ENCODE measurements at regions not wholly inside any gene's neighbourhood (a gene's known extent, or its start where the extent isn't known, plus 50 kb on each side); places are given as distances from the start of the nearest gene placed in this dataset.

- Histone ChIP-seq H3K4me3 (ENCODE audit: low read depth in 1 of 2, low read length in 2 of 2) (no peak overlapping the region), H3K9me3 (ENCODE audit: insufficient read depth, low read length, severe bottlenecking) (peaks cover 12% of the 10 kb centered on the region), H4K20me1 (ENCODE audit: insufficient read depth, low read length) (no peaks in the 10 kb centered on the region), H3K27me3 (ENCODE audit: insufficient read depth, low read length, poor library complexity) (no peaks in the 10 kb centered on the region), H3K36me3 (ENCODE audit: insufficient read depth, low read length) (peaks cover 5% of the 10 kb centered on the region; the same call in 1 of the 2 replicates), H3K27ac (ENCODE audit: low read length) (no peak overlapping the region), H3K4me2 (ENCODE audit: insufficient read depth, low read length) (no peak overlapping the region), H3K9ac (ENCODE audit: low read depth, low read length) (no peak overlapping the region), H2AFZ (ENCODE audit: low read depth, low read length) (no peak overlapping the region), H3K4me1 (ENCODE audit: insufficient read depth, low read length) (peaks cover 3% of the 10 kb centered on the region; the same call in 1 of the 2 replicates), H3K79me2 (ENCODE audit: insufficient read depth, low read length) (peaks cover 2% of the 10 kb centered on the region; the same call in 1 of the 2 replicates)
- no peak for TF ChIP-seq EZH2 (IDR thresholded peaks at IDR 0.05; ENCODE audit: borderline replicate concordance, low read depth, low read length, severe bottlenecking)
- TF ChIP-seq, protein P1, sequence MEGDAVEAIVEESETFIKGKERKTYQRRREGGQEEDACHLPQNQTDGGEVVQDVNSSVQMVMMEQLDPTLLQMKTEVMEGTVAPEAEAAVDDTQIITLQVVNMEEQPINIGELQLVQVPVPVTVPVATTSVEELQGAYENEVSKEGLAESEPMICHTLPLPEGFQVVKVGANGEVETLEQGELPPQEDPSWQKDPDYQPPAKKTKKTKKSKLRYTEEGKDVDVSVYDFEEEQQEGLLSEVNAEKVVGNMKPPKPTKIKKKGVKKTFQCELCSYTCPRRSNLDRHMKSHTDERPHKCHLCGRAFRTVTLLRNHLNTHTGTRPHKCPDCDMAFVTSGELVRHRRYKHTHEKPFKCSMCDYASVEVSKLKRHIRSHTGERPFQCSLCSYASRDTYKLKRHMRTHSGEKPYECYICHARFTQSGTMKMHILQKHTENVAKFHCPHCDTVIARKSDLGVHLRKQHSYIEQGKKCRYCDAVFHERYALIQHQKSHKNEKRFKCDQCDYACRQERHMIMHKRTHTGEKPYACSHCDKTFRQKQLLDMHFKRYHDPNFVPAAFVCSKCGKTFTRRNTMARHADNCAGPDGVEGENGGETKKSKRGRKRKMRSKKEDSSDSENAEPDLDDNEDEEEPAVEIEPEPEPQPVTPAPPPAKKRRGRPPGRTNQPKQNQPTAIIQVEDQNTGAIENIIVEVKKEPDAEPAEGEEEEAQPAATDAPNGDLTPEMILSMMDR (IDR thresholded peaks at IDR 0.05; ENCODE audit: borderline replicate concordance, extremely low read depth, low read length, poor library complexity, severe bottlenecking) = no peak
- DNase-seq = no peak
- no peak for ATAC-seq (ENCODE audit: insufficient read depth, low read depth)
These were observed 176.9 kb downstream of the UBE2E3 start for GRCh38 chr2:181157326-181157725.

GRCh38 chr2:181158427-181158826 is 178.0 kb downstream of the UBE2E3 start:
- peaks cover 6% of the 10 kb centered on the region for H3K4me1 ChIP-seq (ENCODE audit: insufficient read depth, low read length)
- no peaks in the 10 kb centered on the region for H4K20me1 ChIP-seq (ENCODE audit: insufficient read depth, low read length)
- peaks cover 2% of the 10 kb centered on the region; the same call in 1 of the 2 replicates for H3K79me2 ChIP-seq (ENCODE audit: insufficient read depth, low read length)
- H3K27me3 ChIP-seq (ENCODE audit: insufficient read depth, low read length, poor library complexity) = no peaks in the 10 kb centered on the region
- no peak overlapping the region for H3K4me3 ChIP-seq (ENCODE audit: low read depth in 1 of 2, low read length in 2 of 2)
- no peak overlapping the region for H3K4me2 ChIP-seq (ENCODE audit: insufficient read depth, low read length)
- peaks cover 5% of the 10 kb centered on the region; the same call in 1 of the 2 replicates for H3K36me3 ChIP-seq (ENCODE audit: insufficient read depth, low read length)
- peaks cover 12% of the 10 kb centered on the region for H3K9me3 ChIP-seq (ENCODE audit: insufficient read depth, low read length, severe bottlenecking)
- no peak for TF ChIP-seq EZH2 (IDR thresholded peaks at IDR 0.05; ENCODE audit: borderline replicate concordance, low read depth, low read length, severe bottlenecking)
- TF ChIP-seq, protein P1 (IDR thresholded peaks at IDR 0.05; ENCODE audit: borderline replicate concordance, extremely low read depth, low read length, poor library complexity, severe bottlenecking) = no peak
- no peak overlapping the region for H3K9ac ChIP-seq (ENCODE audit: low read depth, low read length)
- no peak overlapping the region for H3K27ac ChIP-seq (ENCODE audit: low read length)
- no peak for ATAC-seq (ENCODE audit: insufficient read depth, low read depth)
- no peak for DNase-seq
- H2AFZ ChIP-seq (ENCODE audit: low read depth, low read length) = no peak overlapping the region

DNA sequence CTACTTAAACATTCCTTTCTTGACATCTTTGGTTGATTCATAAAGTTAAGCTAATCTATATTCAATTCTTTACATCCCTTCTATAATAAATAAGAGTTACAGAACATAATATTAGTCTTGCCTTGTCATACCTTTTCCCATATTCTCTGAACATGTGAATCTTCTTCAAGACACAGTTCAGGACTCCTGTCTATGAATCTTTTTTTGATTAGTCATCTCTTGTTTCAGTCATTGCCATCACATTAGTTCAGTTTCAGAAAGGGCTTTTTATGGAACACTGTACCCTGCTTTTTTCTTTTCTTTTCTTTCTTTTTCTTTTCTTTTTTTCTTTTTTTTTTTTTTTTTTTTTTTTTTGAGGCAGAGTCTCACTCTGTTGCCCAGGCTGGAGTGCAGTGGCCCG is 181.2 kb downstream of the UBE2E3 start:
- Histone ChIP-seq H3K79me2 (ENCODE audit: insufficient read depth, low read length) (peaks cover 2% of the 10 kb centered on the region; the same call in 1 of the 2 replicates), H3K4me3 (ENCODE audit: low read depth in 1 of 2, low read length in 2 of 2) (no peak overlapping the region), H4K20me1 (ENCODE audit: insufficient read depth, low read length) (no peaks in the 10 kb centered on the region), H3K9me3 (ENCODE audit: insufficient read depth, low read length, severe bottlenecking) (peaks cover 9% of the 10 kb centered on the region), H3K27ac (ENCODE audit: low read length) (no peak overlapping the region), H2AFZ (ENCODE audit: low read depth, low read length) (no peak overlapping the region), H3K9ac (ENCODE audit: low read depth, low read length) (no peak overlapping the region), H3K4me1 (ENCODE audit: insufficient read depth, low read length) (peaks cover 21% of the 10 kb centered on the region), H3K4me2 (ENCODE audit: insufficient read depth, low read length) (no peak overlapping the region), H3K36me3 (ENCODE audit: insufficient read depth, low read length) (peaks cover 5% of the 10 kb centered on the region), H3K27me3 (ENCODE audit: insufficient read depth, low read length, poor library complexity) (no peaks in the 10 kb centered on the region)
- ATAC-seq (ENCODE audit: insufficient read depth, low read depth) (no peak), DNase-seq (no peak)
- TF ChIP-seq, protein P1 (IDR thresholded peaks at IDR 0.05; ENCODE audit: borderline replicate concordance, extremely low read depth, low read length, poor library complexity, severe bottlenecking) = no peak

DNA sequence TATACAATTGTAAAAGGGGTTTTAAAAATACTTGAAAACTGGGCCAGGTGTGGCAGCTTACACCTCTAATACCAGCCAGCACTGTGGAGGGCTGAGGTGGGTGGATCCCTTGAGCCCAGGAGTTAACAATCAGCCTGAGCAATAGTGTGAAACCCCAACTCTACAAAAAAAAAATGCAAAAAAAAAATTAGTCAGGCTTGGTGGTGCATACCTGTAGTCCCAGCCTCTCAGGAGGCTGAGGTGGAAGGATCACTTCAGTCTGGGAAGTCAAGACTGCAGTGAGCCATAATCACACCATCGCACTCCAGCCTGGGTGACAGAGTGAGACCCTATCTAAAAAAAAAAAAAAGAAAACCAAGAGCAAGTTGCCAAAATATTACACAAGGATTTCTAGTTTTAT is 182.7 kb downstream of the UBE2E3 start:
- Histone ChIP-seq H3K4me3 (ENCODE audit: low read depth in 1 of 2, low read length in 2 of 2) (no peak overlapping the region), H3K27me3 (ENCODE audit: insufficient read depth, low read length, poor library complexity) (no peaks in the 10 kb centered on the region), H3K27ac (ENCODE audit: low read length) (no peak overlapping the region), H3K4me1 (ENCODE audit: insufficient read depth, low read length) (peaks cover 21% of the 10 kb centered on the region), H2AFZ (ENCODE audit: low read depth, low read length) (no peak overlapping the region), H3K36me3 (ENCODE audit: insufficient read depth, low read length) (peaks cover 9% of the 10 kb centered on the region), H3K79me2 (ENCODE audit: insufficient read depth, low read length) (peaks cover 2% of the 10 kb centered on the region; the same call in 1 of the 2 replicates), H3K4me2 (ENCODE audit: insufficient read depth, low read length) (no peak overlapping the region), H3K9me3 (ENCODE audit: insufficient read depth, low read length, severe bottlenecking) (peaks cover 19% of the 10 kb centered on the region), H3K9ac (ENCODE audit: low read depth, low read length) (no peak overlapping the region), H4K20me1 (ENCODE audit: insufficient read depth, low read length) (no peaks in the 10 kb centered on the region)
- TF ChIP-seq EZH2 (IDR thresholded peaks at IDR 0.05; ENCODE audit: borderline replicate concordance, low read depth, low read length, severe bottlenecking) = no peak
- TF ChIP-seq, protein P1 (IDR thresholded peaks at IDR 0.05; ENCODE audit: borderline replicate concordance, extremely low read depth, low read length, poor library complexity, severe bottlenecking) = no peak
- ATAC-seq (ENCODE audit: insufficient read depth, low read depth) (no peak), DNase-seq (no peak)
